Thoracic aorta (tissue), 2 donors: ENCODE measurements at regions not wholly inside any gene's neighbourhood (a gene's known extent, or its start where the extent isn't known, plus 50 kb on each side); places are given as distances from the start of the nearest gene placed in this dataset.

ENCODE experiments used
- ATAC-seq: fragments of 150-250 bp; one replicate; pipeline ENCODE4 v1.8.0; 2017; ENCODE audit warnings: low read depth; ENCODE audit not compliant: insufficient number of reproducible peaks, low FRiP score
- DNase-seq: peaks from one replicate; pipeline ENCODE4 v3.0.0-alpha.2; 2020; ENCODE audit warnings: low spot score
- H3K27ac ChIP-seq, 2 donors: fragments of 200-600 bp; sonication (generic); 1 replicate in 1 of 2; 2 replicates in 1 of 2; pipeline ENCODE4 v1.5.1; 2016; ENCODE audit warnings: mild to moderate bottlenecking in 2 of 2, moderate library complexity in 2 of 2
- H3K27me3 ChIP-seq: fragments of 200-600 bp; sonication (generic); replicated peaks from 2 replicates; pipeline ENCODE4 v1.6.0; 2016; ENCODE audit warnings: mild to moderate bottlenecking; ENCODE audit not compliant: insufficient read depth
- H3K36me3 ChIP-seq: fragments of 200-600 bp; sonication (generic); one replicate; pipeline ENCODE4 v1.5.1; 2016
- H3K4me1 ChIP-seq, 2 donors: fragments of 200-600 bp; sonication (generic); 1 replicate in 1 of 2; 2 replicates in 1 of 2; pipeline versions ENCODE4 v1.5.1 to v1.6.0; 2016; ENCODE audit warnings: low read depth in 2 of 2, mild to moderate bottlenecking in 1 of 2; ENCODE audit not compliant: control insufficient read depth in 1 of 2
- H3K4me3 ChIP-seq: fragments of 200-600 bp; sonication (generic); 2 replicates; pipeline ENCODE4 v1.5.1; 2016; ENCODE audit warnings: mild to moderate bottlenecking
- H3K9me3 ChIP-seq: fragments of 200-600 bp; sonication (generic); 2 replicates; pipeline ENCODE4 v1.5.1; 2016
- TF ChIP-seq, protein P1 (sequence below): fragments of 200-600 bp; sonication (generic); IDR thresholded peaks from one replicate; pipeline ENCODE4 v1.5.1; 2019; ENCODE audit warnings: antibody characterized with exemption

DNA sequence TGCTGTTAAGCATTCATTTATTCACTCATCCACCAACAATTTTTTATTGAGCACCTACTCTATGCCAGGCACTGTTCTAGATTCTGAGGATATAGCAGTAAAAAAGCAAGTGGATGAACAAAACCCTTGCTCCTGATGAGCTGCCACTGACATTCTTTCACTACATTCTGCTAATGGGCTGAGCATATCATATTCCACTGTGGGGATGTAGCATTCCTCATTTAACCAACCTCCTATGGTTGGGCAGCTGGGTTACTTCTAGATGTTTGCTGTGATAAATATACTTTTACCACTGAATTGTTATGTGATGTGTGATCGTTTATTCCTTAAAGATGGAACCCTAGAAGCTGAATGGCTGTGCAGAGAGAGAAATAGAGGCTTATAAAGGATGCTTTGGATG lies 176.9 kb downstream of the MN1 start:
- no peak for DNase-seq
- no peak overlapping the region for H3K4me3 ChIP-seq
- H3K27me3 ChIP-seq, result no peaks in the 10 kb centered on the region
- no peak overlapping the region for H3K27ac ChIP-seq
- H3K36me3 ChIP-seq, result no peaks in the 10 kb centered on the region
- TF ChIP-seq, protein P1, sequence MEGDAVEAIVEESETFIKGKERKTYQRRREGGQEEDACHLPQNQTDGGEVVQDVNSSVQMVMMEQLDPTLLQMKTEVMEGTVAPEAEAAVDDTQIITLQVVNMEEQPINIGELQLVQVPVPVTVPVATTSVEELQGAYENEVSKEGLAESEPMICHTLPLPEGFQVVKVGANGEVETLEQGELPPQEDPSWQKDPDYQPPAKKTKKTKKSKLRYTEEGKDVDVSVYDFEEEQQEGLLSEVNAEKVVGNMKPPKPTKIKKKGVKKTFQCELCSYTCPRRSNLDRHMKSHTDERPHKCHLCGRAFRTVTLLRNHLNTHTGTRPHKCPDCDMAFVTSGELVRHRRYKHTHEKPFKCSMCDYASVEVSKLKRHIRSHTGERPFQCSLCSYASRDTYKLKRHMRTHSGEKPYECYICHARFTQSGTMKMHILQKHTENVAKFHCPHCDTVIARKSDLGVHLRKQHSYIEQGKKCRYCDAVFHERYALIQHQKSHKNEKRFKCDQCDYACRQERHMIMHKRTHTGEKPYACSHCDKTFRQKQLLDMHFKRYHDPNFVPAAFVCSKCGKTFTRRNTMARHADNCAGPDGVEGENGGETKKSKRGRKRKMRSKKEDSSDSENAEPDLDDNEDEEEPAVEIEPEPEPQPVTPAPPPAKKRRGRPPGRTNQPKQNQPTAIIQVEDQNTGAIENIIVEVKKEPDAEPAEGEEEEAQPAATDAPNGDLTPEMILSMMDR, result no peak
- no peaks in the 10 kb centered on the region for H3K9me3 ChIP-seq
- no peaks in the 10 kb centered on the region for H3K4me1 ChIP-seq
- ATAC-seq, result no peak

DNA sequence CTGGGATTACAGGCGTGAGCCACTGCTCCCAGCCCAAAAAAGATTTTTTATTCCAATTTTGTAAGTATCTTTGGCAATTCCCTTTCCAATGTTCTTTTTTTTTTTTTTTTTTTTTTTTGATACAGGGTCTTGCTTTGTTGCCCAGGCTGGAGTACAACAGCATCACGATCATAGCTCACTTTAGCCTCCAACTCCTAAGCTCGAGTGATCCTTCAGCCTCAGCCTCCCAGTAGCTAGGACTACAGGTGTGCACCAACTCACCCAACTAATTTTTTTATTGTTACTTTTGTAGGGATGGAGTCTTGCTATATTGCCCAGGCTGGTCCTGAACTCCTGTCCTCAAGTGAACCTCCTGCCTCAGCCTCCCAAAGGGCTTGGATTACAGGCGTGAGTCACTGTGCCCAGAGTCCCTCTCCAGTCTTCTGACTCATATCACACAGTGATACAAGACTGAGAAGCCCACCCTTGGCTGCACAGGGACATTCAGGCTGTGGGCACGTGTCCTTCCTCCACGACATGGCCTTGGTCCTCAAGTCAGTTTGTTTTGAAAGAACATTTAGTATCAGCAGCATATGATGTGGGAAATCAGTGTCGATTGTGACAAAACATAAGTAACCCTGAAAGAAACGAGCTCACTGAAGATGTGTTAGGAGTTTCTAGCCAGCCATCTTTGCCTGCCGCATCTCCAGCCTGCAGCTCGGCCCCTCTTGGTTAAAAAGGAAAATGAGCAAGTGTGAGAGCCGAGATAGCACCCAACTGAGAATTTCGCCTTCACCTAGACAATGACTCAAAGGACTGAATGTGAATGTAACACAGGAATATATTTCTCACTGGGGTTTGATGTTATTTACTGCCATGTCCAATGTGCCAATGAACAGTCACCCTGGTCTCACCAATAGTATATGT lies 175.5 kb downstream of the MN1 start:
- no peaks in the 10 kb centered on the region for H3K4me1 ChIP-seq
- H3K36me3 ChIP-seq, result no peaks in the 10 kb centered on the region
- no peaks in the 10 kb centered on the region for H3K27me3 ChIP-seq
- TF ChIP-seq, protein P1, result no peak
- H3K9me3 ChIP-seq, result no peaks in the 10 kb centered on the region
- DNase-seq (no peak), ATAC-seq (no peak)
- no peak overlapping the region for H3K27ac ChIP-seq
- H3K4me3 ChIP-seq, result no peak overlapping the region

DNA sequence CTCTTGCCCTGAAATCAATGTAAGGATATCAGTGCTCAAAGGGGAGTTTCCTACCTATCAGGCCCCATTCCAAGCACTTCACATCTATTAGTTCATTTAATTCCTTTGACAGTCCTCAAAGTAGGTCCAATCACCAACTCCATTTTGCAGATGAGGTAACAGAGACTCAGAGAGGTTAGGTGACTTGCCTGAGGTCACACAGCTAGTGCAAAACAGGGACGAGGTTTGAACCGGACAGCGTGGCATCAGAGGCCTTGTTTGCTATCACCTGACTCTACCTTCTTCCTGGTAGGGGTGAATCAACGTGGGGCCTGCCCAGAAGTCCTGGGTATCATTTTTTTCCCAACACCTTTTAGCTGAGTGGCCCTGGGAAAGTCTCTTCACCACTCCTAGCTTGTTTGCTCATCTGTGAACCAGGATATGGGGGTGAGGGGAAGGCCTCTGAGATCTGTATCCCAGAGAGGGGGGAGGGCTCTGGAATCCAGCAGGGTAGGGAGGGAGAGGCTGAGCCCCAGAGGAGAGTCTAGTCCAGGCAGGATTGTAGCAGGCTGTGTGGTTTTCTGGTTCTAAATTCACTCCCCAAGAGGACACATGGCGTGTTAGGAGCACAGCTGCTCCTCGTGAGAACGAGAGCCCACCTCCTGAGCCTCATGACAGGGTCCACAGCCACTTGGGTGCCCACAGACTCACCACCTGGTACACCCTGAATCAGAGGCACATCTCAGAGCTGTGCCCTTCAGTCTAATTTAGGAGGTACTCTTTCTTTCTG lies 174.7 kb downstream of the MN1 start:
- no peaks in the 10 kb centered on the region for H3K9me3 ChIP-seq
- H3K27ac ChIP-seq, result no peak overlapping the region
- TF ChIP-seq, protein P1, result no peak
- H3K27me3 ChIP-seq, result no peaks in the 10 kb centered on the region
- H3K4me3 ChIP-seq, result no peak overlapping the region
- no peaks in the 10 kb centered on the region for H3K36me3 ChIP-seq
- DNase-seq, result no peak
- no peaks in the 10 kb centered on the region for H3K4me1 ChIP-seq
- no peak for ATAC-seq

DNA sequence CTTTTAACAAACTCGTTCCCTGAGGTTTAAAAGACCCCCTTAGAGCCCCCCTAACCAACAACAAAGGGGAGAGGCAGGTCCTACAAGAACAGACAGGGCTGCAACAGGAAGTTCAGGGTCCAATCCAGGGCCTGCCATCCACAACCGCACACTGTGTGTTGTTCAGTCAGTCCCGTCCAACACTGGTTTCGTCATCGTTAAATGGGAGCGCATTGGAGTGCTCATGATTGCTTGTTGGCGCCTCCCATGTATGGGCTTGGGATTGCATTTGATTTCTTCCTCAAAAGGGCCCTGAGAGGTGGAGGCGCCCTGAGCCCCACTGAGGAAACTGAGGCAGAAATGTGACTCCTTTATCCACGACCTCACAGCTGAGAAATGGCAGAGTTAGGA lies 174.1 kb downstream of the MN1 start:
- H3K27me3 ChIP-seq, result no peaks in the 10 kb centered on the region
- no peaks in the 10 kb centered on the region for H3K4me1 ChIP-seq
- TF ChIP-seq, protein P1, result no peak
- no peak for DNase-seq
- no peaks in the 10 kb centered on the region for H3K36me3 ChIP-seq
- H3K4me3 ChIP-seq, result no peak overlapping the region
- no peak for ATAC-seq
- H3K27ac ChIP-seq, result no peak overlapping the region
- no peaks in the 10 kb centered on the region for H3K9me3 ChIP-seq

DNA sequence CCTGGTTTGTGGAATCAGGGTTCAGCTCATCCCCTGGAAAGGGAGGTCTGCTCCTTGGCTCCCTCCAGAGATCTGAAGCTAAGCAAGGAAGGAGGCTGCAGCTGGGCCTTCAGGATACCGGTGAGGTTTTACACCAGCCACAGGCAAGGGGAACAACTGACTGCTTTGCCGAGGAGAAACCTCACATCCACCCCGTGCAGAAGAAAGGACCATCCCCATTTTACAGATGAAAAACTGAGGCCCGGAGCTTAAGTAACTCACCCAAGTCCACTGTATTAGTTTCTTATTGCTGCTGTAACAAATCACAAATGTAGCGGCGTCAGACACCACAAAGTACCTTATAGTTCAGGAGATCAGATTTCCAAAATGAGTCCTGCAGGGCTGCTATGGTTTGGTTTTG lies 173.7 kb downstream of the MN1 start:
- DNase-seq, result no peak
- TF ChIP-seq, protein P1, result no peak
- no peak overlapping the region for H3K4me3 ChIP-seq
- no peaks in the 10 kb centered on the region for H3K36me3 ChIP-seq
- H3K27ac ChIP-seq, result no peak overlapping the region
- no peaks in the 10 kb centered on the region for H3K9me3 ChIP-seq
- no peak for ATAC-seq
- no peaks in the 10 kb centered on the region for H3K4me1 ChIP-seq
- H3K27me3 ChIP-seq, result no peaks in the 10 kb centered on the region
